HUES48 (cell line): ENCODE measurements at regions not wholly inside any gene's neighbourhood (a gene's known extent, or its start where the extent isn't known, plus 50 kb on each side); places are given as distances from the start of the nearest gene placed in this dataset.
"Not testable (repeated sequence)": the region's sequence is repeated elsewhere in the genome, so short reads cannot be mapped to it uniquely, and the experiment has no call there.

Source experiments
- H3K27ac ChIP-seq: one replicate; pipeline ENCODE4 v1.7.0; 2013; ENCODE audit warnings: low read depth, low read length, inconsistent platforms
- H3K27me3 ChIP-seq: 2 replicates; pipeline ENCODE4 v1.6.1; 2013; ENCODE audit warnings: mild to moderate bottlenecking, low read length; ENCODE audit not compliant: control insufficient read depth, insufficient read depth
- H3K36me3 ChIP-seq: 2 replicates; pipeline ENCODE4 v1.6.1; 2013; ENCODE audit warnings: low read length; ENCODE audit not compliant: control insufficient read depth, insufficient read depth
- H3K4me1 ChIP-seq: 2 replicates; pipeline ENCODE4 v1.6.1; 2013; ENCODE audit warnings: mild to moderate bottlenecking, low read length; ENCODE audit not compliant: control insufficient read depth, insufficient read depth
- H3K4me3 ChIP-seq: 2 replicates; pipeline ENCODE4 v1.5.1; 2013; ENCODE audit warnings: mild to moderate bottlenecking, low read depth, low read length
- H3K9ac ChIP-seq: 2 replicates; pipeline ENCODE4 v1.6.1; 2013; ENCODE audit warnings: mild to moderate bottlenecking, low read depth, low read length, moderate library complexity
- H3K9me3 ChIP-seq: 2 replicates; pipeline ENCODE4 v1.6.1; 2013; ENCODE audit warnings: low read length; ENCODE audit not compliant: control insufficient read depth, insufficient read depth

DNA sequence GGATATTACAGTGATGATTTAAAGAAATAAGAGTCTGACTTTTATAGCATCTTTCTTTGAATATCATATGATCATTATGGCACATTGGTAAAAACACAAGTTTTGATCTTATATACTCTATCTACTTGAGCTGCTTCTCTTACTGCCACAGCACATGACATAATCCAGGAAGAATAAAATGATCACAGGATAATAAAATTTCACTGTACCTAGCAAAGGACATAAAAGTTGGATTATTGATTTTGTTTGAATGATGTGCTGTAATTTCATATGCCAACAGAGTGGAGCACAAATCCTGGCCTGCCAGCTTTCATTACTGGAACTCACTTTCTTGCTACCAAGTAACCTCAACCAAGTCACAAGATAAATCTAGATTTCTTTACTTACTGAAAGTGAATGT is 162.1 kb upstream of the NANOGP8 start:
- no peaks in the 10 kb centered on the region for H3K27me3 ChIP-seq

DNA sequence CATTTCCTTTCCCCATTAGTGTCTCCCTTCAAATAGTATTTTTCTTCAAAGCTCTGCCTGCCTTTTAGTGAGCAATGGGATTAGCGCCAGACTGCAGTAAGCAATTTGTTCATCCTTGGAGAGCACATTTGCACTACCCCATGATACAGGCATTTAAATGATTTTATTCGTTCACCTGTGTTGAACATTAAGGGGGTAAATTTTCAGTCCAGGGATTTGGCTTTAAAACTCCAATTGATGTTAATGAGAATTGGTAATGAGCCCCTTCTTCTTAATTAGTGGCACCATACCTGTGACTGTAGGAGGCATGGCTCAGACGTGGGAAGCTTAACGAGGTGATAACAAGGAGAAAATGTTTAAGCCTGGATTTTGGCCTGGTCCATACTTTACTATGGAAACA is 161.4 kb upstream of the NANOGP8 start:
- H3K27me3 ChIP-seq, result no peaks in the 10 kb centered on the region
- no peaks in the 10 kb centered on the region for H3K36me3 ChIP-seq
- no peak overlapping the region for H3K4me3 ChIP-seq
- no peaks in the 10 kb centered on the region for H3K9me3 ChIP-seq
- H3K9ac ChIP-seq, result no peak overlapping the region
- H3K4me1 ChIP-seq, result peaks cover 27% of the 10 kb centered on the region
- peak overlapping the region; percentile 71 for H3K27ac ChIP-seq

More for the DNA sequence above, 162.1 kb upstream of the NANOGP8 start:
- Histone ChIP-seq H3K36me3 (no peaks in the 10 kb centered on the region), H3K9me3 (no peaks in the 10 kb centered on the region), H3K27ac (peak overlapping the region; percentile 71), H3K4me3 (no peak overlapping the region), H3K4me1 (peaks cover 27% of the 10 kb centered on the region), H3K9ac (no peak overlapping the region)

DNA sequence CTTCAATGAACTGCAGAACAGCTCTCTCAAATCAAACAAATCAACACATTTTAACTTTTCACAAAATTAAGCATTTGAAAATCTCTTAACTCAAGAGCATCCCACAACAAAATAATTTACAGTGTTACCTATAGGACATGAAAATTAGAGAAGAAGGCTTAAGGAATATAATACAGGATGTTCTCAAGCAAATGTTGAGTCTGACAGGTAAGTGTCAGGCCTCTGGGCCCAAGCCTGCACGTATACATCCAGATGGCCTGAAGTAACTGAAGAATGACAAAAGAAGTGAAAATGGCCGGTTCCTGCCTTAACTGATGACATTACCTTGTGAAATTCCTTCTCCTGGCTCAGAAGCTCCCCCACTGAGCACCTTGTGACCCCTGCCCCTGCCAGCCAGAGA is 160.6 kb upstream of the NANOGP8 start:
- H3K9me3 ChIP-seq, H3K9ac ChIP-seq, H3K27me3 ChIP-seq, H3K36me3 ChIP-seq, H3K4me3 ChIP-seq: not testable (repeated sequence)
- Histone ChIP-seq H3K27ac (peak overlapping the region; percentile 72), H3K4me1 (peaks cover 27% of the 10 kb centered on the region)

DNA sequence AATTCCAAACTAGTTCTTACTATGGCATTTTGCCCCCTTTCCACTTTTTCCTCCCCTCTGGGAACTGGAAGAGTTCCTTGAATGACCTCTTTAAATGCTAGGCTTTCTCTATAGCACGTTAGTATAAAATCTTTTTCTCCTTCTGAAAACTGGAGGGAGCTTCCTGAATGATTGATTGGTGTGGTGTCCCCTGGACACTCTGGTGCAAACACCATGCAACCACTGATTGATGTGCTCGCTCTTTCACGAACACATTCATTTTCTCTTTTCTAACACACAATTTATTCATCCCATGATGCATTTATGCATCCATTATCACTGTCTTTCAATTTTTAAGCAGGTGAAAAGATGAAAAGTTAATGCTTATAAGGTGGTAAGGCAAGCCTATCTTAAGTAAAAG is 159.1 kb upstream of the NANOGP8 start:
- H3K27me3 ChIP-seq, result no peaks in the 10 kb centered on the region
- H3K4me3 ChIP-seq, result no peak overlapping the region
- H3K4me1 ChIP-seq, result peaks cover 27% of the 10 kb centered on the region
- H3K36me3 ChIP-seq, result no peaks in the 10 kb centered on the region
- H3K9me3 ChIP-seq, result no peaks in the 10 kb centered on the region
- peak overlapping the region; percentile 32 for H3K27ac ChIP-seq
- H3K9ac ChIP-seq, result no peak overlapping the region

DNA sequence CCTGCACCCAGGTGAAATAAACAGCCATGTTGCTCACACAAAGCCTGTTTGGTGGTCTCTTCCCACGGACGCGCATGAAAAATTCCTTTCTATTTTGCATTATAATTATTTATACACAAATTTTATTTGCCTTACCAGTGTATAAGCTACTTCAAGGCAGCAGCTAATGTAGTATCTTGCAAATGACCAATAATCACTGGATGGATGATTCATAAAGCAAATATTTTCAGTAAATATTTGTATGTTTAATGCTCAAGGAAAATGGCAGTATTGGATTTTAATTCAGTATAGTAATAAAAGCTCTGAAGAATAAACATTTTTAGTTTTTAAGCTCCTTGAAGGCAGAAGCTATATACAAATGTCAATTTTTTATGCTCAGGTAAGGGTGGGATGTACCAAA is 158.7 kb upstream of the NANOGP8 start:
- Histone ChIP-seq H3K4me1 (peaks cover 27% of the 10 kb centered on the region), H3K27ac (peak overlapping the region; percentile 32), H3K9ac (no peak overlapping the region)

DNA sequence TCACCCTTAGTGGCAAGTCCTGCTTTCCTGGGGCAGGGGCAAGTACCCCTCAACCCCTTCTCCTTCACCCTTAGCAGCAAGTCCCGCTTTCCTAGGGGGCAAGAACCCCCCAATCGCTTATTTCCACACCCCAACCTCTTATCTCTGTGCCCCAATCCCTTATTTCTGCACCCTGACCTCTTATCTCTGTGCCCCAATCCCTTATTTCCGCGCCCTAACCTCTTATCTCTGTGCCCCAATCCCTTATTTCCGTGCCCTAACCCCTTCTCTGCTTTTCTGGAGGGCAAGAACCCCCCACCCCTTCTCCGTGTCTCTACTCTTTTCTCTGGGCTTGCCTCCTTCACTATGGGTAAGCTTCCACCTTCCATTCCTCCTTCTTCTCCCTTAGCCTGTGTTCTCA is 154.6 kb upstream of the NANOGP8 start:
- H3K9ac ChIP-seq, H3K9me3 ChIP-seq, H3K4me3 ChIP-seq, H3K27me3 ChIP-seq, H3K27ac ChIP-seq, H3K36me3 ChIP-seq: not testable (repeated sequence)
- H3K4me1 ChIP-seq, result 0 out of 2 replicates have a peak, but pooled peaks cover 13% of the 10 kb centered on the region

More for the DNA sequence above, 158.7 kb upstream of the NANOGP8 start:
- Histone ChIP-seq H3K36me3 (no peaks in the 10 kb centered on the region), H3K4me3 (no peak overlapping the region), H3K27me3 (no peaks in the 10 kb centered on the region), H3K9me3 (no peaks in the 10 kb centered on the region)

DNA sequence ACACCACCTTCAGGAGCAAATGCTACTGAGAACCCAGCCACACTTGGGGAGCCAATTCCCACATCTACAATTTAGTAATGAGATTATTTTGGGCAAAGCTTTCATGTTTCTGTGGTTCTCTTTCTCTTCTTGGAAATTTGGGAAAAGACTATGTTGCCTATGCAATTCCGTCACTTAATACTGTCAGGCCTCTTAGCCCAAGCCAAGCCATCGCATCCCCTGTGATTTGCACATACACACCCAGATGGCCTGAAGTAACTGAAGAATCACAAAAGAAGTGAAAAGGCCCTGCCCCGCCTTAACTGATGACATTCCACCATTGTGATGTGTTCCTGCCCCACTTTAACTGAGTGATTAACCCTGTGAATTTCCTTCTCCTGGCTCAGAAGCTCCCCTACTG is 153.4 kb upstream of the NANOGP8 start:
- not testable (repeated sequence) for H3K36me3 ChIP-seq, H3K4me1 ChIP-seq, H3K9ac ChIP-seq, H3K4me3 ChIP-seq, H3K9me3 ChIP-seq, H3K27me3 ChIP-seq
- peak overlapping the region; percentile 75 for H3K27ac ChIP-seq

DNA sequence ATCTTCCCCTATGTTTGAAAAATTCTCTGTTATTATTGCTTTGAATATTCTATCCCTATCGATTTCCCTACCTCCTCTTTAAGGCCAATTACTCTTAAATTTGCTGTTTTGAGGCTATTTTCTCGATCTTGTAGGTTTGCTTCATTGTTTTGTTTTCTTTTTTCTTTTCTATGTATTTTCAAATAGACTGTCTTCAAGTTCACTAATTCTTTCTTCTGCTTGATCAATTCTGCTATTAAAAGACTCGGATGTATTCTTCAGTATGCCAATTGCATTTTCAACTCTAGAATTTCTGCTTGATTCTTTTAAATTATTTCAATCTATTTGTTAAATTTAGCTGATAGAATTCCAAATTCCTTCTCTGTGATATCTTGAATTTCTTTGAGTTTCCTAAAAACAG is 144.0 kb upstream of the NANOGP8 start:
- no peaks in the 10 kb centered on the region for H3K4me1 ChIP-seq
- no peak overlapping the region for H3K4me3 ChIP-seq
- H3K27ac ChIP-seq, result no peak overlapping the region
- H3K36me3 ChIP-seq, result no peaks in the 10 kb centered on the region
- H3K9me3 ChIP-seq, result no peaks in the 10 kb centered on the region
- H3K9ac ChIP-seq, result no peak overlapping the region
- H3K27me3 ChIP-seq, result no peaks in the 10 kb centered on the region

DNA sequence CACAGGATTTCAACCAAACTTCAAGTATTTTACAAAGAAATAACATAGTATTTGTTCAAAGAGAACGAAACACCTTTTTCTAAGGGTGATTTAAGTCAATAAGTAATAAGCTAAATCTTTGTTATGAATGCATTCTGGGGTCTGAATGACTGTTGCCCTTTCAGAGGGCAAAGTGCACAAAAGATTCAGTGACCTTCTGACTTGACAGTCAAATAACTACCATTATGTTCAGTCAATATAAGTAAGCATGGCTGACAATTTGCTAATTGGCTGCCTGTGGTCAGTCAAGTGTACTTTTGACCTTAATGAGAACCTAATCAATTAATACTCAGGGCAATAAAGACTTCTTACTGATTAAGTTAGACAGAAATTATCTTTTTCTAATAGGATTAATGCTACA is 133.1 kb upstream of the NANOGP8 start:
- peaks cover 1% of the 10 kb centered on the region; the same call in 1 of the 2 replicates for H3K4me1 ChIP-seq
- no peaks in the 10 kb centered on the region for H3K36me3 ChIP-seq
- H3K4me3 ChIP-seq, result no peak overlapping the region
- no peak overlapping the region for H3K27ac ChIP-seq
- H3K27me3 ChIP-seq, result no peaks in the 10 kb centered on the region
- H3K9me3 ChIP-seq, result no peaks in the 10 kb centered on the region
- no peak overlapping the region for H3K9ac ChIP-seq

DNA sequence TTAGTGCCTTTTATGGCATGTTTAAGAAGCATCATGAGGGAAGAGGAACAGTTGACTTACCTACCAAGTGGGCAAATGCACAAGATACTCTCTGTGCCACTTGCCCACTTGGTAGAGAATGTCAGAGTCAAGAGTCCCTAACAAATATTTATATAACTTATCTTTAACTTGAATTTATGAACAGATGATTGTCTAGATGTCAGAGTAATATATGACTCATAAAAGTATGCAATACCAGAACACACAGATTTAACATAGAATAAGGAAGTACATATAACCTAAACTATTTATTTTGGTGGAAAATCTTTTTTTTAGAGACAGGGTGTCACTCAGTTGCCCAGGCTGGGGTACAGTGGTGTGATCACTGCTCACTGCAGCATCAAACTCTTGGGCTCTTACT is 130.0 kb upstream of the NANOGP8 start:
- Histone ChIP-seq H3K9me3 (no peaks in the 10 kb centered on the region), H3K9ac (no peak overlapping the region), H3K4me3 (no peak overlapping the region), H3K27me3 (no peaks in the 10 kb centered on the region), H3K4me1 (peaks cover 5% of the 10 kb centered on the region), H3K27ac (no peak overlapping the region), H3K36me3 (no peaks in the 10 kb centered on the region)

DNA sequence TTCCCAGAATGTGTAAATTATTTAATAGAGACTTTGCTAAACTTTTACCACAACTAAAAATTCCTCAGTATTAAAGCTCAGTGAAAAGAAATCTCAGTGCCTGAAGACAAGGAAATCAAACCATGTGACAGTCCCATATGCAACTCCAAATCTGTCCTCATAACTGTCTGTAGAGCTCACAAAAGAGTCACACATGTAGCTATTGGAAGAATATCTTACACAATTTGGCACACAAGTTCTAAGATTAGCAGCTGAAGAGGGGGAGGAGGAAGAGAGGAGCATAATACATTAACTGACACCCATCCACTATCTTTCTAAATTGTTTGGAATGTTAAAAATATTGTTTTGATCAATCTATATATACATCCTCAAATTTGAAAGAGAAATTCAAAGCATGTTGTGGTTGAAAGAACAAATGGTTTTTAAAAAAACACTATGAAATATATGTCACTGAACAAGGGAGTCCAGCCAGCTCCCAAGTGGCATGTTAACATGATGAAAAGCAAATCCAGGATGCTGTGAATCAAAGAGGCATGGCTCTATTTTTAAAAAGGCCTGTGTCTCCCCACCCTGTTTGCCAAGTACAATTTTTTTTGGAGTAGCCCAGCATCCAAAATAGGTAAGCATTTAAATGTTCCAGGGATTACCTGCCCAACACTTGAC is 126.3 kb upstream of the NANOGP8 start:
- H3K4me1 ChIP-seq, result peaks cover 5% of the 10 kb centered on the region
- no peak overlapping the region for H3K9ac ChIP-seq
- no peak overlapping the region for H3K27ac ChIP-seq
- H3K4me3 ChIP-seq, result no peak overlapping the region
- H3K9me3 ChIP-seq, result no peaks in the 10 kb centered on the region
- no peaks in the 10 kb centered on the region for H3K27me3 ChIP-seq
- no peaks in the 10 kb centered on the region for H3K36me3 ChIP-seq
